Tibial artery (tissue), 4 donors: ENCODE measurements at regions not wholly inside any gene's neighbourhood (a gene's known extent, or its start where the extent isn't known, plus 50 kb on each side); places are given as distances from the start of the nearest gene placed in this dataset.

Experiments
- DNase-seq, 2 donors: peaks; one replicate each; pipeline ENCODE4 v3.0.0-alpha.2; 2019
- H3K27ac ChIP-seq, 2 donors: fragments of 200-600 bp; sonication (generic) in 1 of 2; 1 replicate in 1 of 2; 2 replicates in 1 of 2; pipeline ENCODE4 v1.5.1; 2018 to 2019; ENCODE audit warnings: mild to moderate bottlenecking in 1 of 2
- H3K27me3 ChIP-seq, 2 donors: fragments of 200-600 bp; sonication (generic) in 1 of 2; one replicate each; pipeline versions ENCODE4 v1.5.1 to v1.6.0; 2016 to 2019
- H3K36me3 ChIP-seq, 3 donors: fragments of 200-600 bp; sonication (generic) in 2 of 3; one replicate each; pipeline ENCODE4 v1.5.1; 2016 to 2019; ENCODE audit warnings: mild to moderate bottlenecking in 2 of 3
- H3K4me1 ChIP-seq, 4 donors: fragments of 200-600 bp; sonication (generic) in 2 of 4; 1 replicate in 3 of 4; 2 replicates in 1 of 4; pipeline ENCODE4 v1.5.1; 2016 to 2019
- H3K4me3 ChIP-seq, 2 donors: fragments of 200-600 bp; sonication (generic) in 1 of 2; 1 replicate in 1 of 2; 2 replicates in 1 of 2; pipeline ENCODE4 v1.5.1; 2018 to 2019; ENCODE audit warnings: mild to moderate bottlenecking in 2 of 2
- H3K9me3 ChIP-seq, 3 donors: fragments of 200-600 bp; sonication (generic) in 1 of 3; one replicate each; pipeline ENCODE4 v1.5.1; 2016 to 2019
- CTCF ChIP-seq, 2 experiments: fragments of 200-600 bp in 1 of 2; fragments of 450-650 bp in 1 of 2; IDR thresholded peaks; one replicate each; pipeline ENCODE4 v1.5.1; 2017 to 2019; ENCODE audit warnings: antibody characterized with exemption in 2 of 2, mild to moderate bottlenecking in 1 of 2, moderate library complexity in 1 of 2
- intact Hi-C: fragments of 100-400 bp; cut with DNase I; formaldehyde crosslinking; loops from one replicate; pipeline ENCODE4 v1.15.0; 2023; ENCODE audit warnings: low total_unique reads

- no peak overlapping the region for H3K4me3 ChIP-seq
- TF ChIP-seq CTCF (IDR thresholded peaks at IDR 0.05) = no peak
- DNase-seq = no peak
- H3K27me3 ChIP-seq = no peaks in the 10 kb centered on the region
- no peaks in the 10 kb centered on the region for H3K9me3 ChIP-seq
- H3K27ac ChIP-seq = no peak overlapping the region
- intact Hi-C loops = no loop called here
- H3K4me1 ChIP-seq = peaks cover 0 to 9% (median 3%) of the 10 kb centered on the region in 4 donors
- H3K36me3 ChIP-seq = no peaks in the 10 kb centered on the region
These were observed 80.5 kb upstream of the AFF3 start for GRCh38 chr2:100222844-100223243.

GRCh38 chr2:100218552-100218951 is 76.2 kb upstream of the AFF3 start:
- no peak for TF ChIP-seq CTCF (IDR thresholded peaks at IDR 0.05)
- no peaks in the 10 kb centered on the region for H3K36me3 ChIP-seq
- no peak overlapping the region for H3K27ac ChIP-seq

GRCh38 chr2:100217323-100217722 is 74.9 kb upstream of the AFF3 start:
- no peaks in the 10 kb centered on the region for H3K36me3 ChIP-seq
- no peak for TF ChIP-seq CTCF (IDR thresholded peaks at IDR 0.05)
- no peaks in the 10 kb centered on the region for H3K9me3 ChIP-seq
- no peak overlapping the region for H3K27ac ChIP-seq
- no peak overlapping the region for H3K4me3 ChIP-seq
- DNase-seq = no peak
- intact Hi-C loops = no loop called here
- H3K27me3 ChIP-seq = no peaks in the 10 kb centered on the region
- peaks cover 0 to 38% (median 32%) of the 10 kb centered on the region in 4 donors for H3K4me1 ChIP-seq

More at GRCh38 chr2:100218552-100218951, 76.2 kb upstream of the AFF3 start:
- Histone ChIP-seq H3K4me3 (no peak overlapping the region), H3K4me1 (peaks cover 0 to 26% (median 22%) of the 10 kb centered on the region in 4 donors), H3K9me3 (no peaks in the 10 kb centered on the region), H3K27me3 (no peaks in the 10 kb centered on the region)
- intact Hi-C loops = no loop called here
- DNase-seq = no peak

GRCh38 chr2:100216015-100216414 is 73.6 kb upstream of the AFF3 start:
- no peak for TF ChIP-seq CTCF (IDR thresholded peaks at IDR 0.05)
- H3K9me3 ChIP-seq = no peaks in the 10 kb centered on the region
- intact Hi-C loops = no loop called here
- peaks cover 0 to 39% (median 32%) of the 10 kb centered on the region in 4 donors for H3K4me1 ChIP-seq
- no peaks in the 10 kb centered on the region for H3K36me3 ChIP-seq
- no peak for DNase-seq
- H3K27ac ChIP-seq = peak overlapping the region; percentile 74
- no peaks in the 10 kb centered on the region for H3K27me3 ChIP-seq
- H3K4me3 ChIP-seq = no peak overlapping the region

GRCh38 chr2:100215371-100215770 is 73.0 kb upstream of the AFF3 start:
- peak overlapping the region; percentile 74 for H3K27ac ChIP-seq
- H3K4me1 ChIP-seq = peaks cover 0 to 39% (median 32%) of the 10 kb centered on the region in 4 donors
- DNase-seq = no peak
- intact Hi-C loops = no loop called here
- H3K9me3 ChIP-seq = no peaks in the 10 kb centered on the region
- TF ChIP-seq CTCF (IDR thresholded peaks at IDR 0.05) = no peak
- no peak overlapping the region for H3K4me3 ChIP-seq
- H3K27me3 ChIP-seq = no peaks in the 10 kb centered on the region
- H3K36me3 ChIP-seq = no peaks in the 10 kb centered on the region
